ENCODE measurements at regions not wholly inside any gene's neighbourhood (a gene's known extent, or its start where the extent isn't known, plus 50 kb on each side); places are given as distances from the start of the nearest gene placed in this dataset.

DNA sequence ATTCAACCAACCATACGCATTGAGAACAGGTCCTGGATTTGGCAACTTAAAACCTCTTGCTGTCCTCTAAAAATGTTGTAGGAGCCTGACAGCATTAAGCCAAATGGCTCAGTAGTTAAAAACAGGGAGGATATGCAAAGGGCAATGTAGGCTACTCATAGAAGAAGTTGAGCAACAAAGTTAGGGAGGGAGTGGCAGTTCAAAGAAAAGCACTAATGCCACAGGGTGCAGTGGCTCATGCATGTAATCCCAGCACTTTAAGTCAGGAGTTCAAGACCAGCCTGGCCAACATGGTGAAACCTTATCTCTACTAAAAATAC lies 92.9 kb upstream of the ERG start:
- no peak for TF ChIP-seq CTCF (IDR thresholded peaks at IDR 0.05)
- TF ChIP-seq ZFX (IDR thresholded peaks at IDR 0.05; ENCODE audit: borderline replicate concordance), result no peak
